Mucosa of descending colon (tissue), 3 donors: ENCODE measurements at regions not wholly inside any gene's neighbourhood (a gene's known extent, or its start where the extent isn't known, plus 50 kb on each side); places are given as distances from the start of the nearest gene placed in this dataset.

Experiments used
- ATAC-seq: fragments of 200-7000 bp; cut with Tn5 transposase; one replicate; pipeline ENCODE4 v1.9.1; 2020; ENCODE audit warnings: mild to moderate bottlenecking, moderate library complexity
- DNase-seq, 3 donors: peaks; one replicate each; pipeline ENCODE4 v3.0.0-alpha.2; 2020
- H3K36me3 ChIP-seq: fragments of 200-600 bp; one replicate; pipeline ENCODE4 v1.8.0; 2021; ENCODE audit warnings: low read depth, mild to moderate bottlenecking
- H3K4me1 ChIP-seq: fragments of 200-600 bp; one replicate; pipeline ENCODE4 v1.8.0; 2021; ENCODE audit warnings: low read depth, mild to moderate bottlenecking
- H3K4me3 ChIP-seq: fragments of 200-600 bp; one replicate; pipeline ENCODE4 v1.8.0; 2021; ENCODE audit warnings: mild to moderate bottlenecking
- H3K9me3 ChIP-seq: fragments of 200-600 bp; one replicate; pipeline ENCODE4 v1.8.0; 2021; ENCODE audit warnings: mild to moderate bottlenecking
- intact Hi-C, 2 donors: fragments of 100-400 bp; cut with DNase I in 1 of 2; cut with micrococcal nuclease in 1 of 2; formaldehyde crosslinking; loops; one replicate each; pipeline versions ENCODE4 v1.11.0 to v1.11.1; 2022; cut with DNase I, micrococcal nuclease
- TF ChIP-seq, protein P1 (sequence below): fragments of 200-600 bp; IDR thresholded peaks from one replicate; pipeline ENCODE4 v1.8.0; 2022; ENCODE audit warnings: antibody characterized with exemption, mild to moderate bottlenecking
- donor health status: DM: no; HTN: no; CAD: no; lungs with moderate emphysema.
- donor health status: DM: no; HTN: no; CAD: no.
- donor health status: DM: no; HTN: yes; CAD: no.

- Histone ChIP-seq H3K4me3 (no peak overlapping the region), H3K4me1 (no peaks in the 10 kb centered on the region), H3K9me3 (no peaks in the 10 kb centered on the region), H3K36me3 (no peaks in the 10 kb centered on the region)
- DNase-seq (no peak), ATAC-seq (no peak)
- TF ChIP-seq, protein P1, sequence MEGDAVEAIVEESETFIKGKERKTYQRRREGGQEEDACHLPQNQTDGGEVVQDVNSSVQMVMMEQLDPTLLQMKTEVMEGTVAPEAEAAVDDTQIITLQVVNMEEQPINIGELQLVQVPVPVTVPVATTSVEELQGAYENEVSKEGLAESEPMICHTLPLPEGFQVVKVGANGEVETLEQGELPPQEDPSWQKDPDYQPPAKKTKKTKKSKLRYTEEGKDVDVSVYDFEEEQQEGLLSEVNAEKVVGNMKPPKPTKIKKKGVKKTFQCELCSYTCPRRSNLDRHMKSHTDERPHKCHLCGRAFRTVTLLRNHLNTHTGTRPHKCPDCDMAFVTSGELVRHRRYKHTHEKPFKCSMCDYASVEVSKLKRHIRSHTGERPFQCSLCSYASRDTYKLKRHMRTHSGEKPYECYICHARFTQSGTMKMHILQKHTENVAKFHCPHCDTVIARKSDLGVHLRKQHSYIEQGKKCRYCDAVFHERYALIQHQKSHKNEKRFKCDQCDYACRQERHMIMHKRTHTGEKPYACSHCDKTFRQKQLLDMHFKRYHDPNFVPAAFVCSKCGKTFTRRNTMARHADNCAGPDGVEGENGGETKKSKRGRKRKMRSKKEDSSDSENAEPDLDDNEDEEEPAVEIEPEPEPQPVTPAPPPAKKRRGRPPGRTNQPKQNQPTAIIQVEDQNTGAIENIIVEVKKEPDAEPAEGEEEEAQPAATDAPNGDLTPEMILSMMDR: no peak
- intact Hi-C loops: no loop called here
Measured at GRCh38 chr1:82578086-82578726, 777.5 kb downstream of the ADGRL2 start.

- no peaks in the 10 kb centered on the region for H3K36me3 ChIP-seq
- no peaks in the 10 kb centered on the region for H3K9me3 ChIP-seq
- no peak overlapping the region for H3K4me3 ChIP-seq
- intact Hi-C loops: loop anchor here in 1 of 2 donors (5.0 kb wide), 1 partner anchor 1295 kb away; no protein-coding TSS in a partner anchor
- H3K4me1 ChIP-seq: no peaks in the 10 kb centered on the region
- ATAC-seq: no peak
- TF ChIP-seq, protein P1: no peak
- DNase-seq: no peak
Measured at GRCh38 chr1:82567348-82567747, 766.6 kb downstream of the ADGRL2 start.

DNA sequence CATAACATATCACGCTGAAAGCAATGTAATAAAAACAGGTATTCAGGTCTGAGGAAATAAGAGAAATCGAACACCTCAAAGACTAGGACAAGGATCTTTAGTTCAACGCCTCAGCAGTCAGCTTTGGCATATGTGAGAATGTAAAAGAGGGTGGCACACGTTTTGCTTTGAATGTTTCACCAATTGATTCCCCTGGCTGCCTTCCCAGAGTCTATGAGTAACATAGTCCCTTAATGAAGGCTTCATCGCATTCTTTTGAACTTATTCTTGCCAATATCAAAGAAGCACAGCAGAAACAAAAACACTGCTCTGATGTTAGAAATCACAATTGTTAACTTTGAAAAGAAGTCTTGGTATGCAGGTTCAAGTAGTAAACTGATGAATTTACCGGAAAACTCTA is 764.8 kb downstream of the ADGRL2 start:
- H3K9me3 ChIP-seq: no peaks in the 10 kb centered on the region
- no peak overlapping the region for H3K4me3 ChIP-seq
- TF ChIP-seq, protein P1: no peak
- intact Hi-C loops: loop anchor here in 1 of 2 donors (5.0 kb wide), 1 partner anchor 1293 kb away; no protein-coding TSS in a partner anchor
- no peaks in the 10 kb centered on the region for H3K4me1 ChIP-seq
- no peaks in the 10 kb centered on the region for H3K36me3 ChIP-seq
- DNase-seq: no peak
- no peak for ATAC-seq

GRCh38 chr1:82565146-82565545 is 764.4 kb downstream of the ADGRL2 start:
- intact Hi-C loops: loop anchor here in 1 of 2 donors (5.0 kb wide), 1 partner anchor 1293 kb away; no protein-coding TSS in a partner anchor
- ATAC-seq (no peak), DNase-seq (no peak)
- TF ChIP-seq, protein P1: no peak
- no peak overlapping the region for H3K4me3 ChIP-seq
- no peaks in the 10 kb centered on the region for H3K4me1 ChIP-seq
- H3K36me3 ChIP-seq: no peaks in the 10 kb centered on the region
- no peaks in the 10 kb centered on the region for H3K9me3 ChIP-seq

- no peaks in the 10 kb centered on the region for H3K36me3 ChIP-seq
- no peaks in the 10 kb centered on the region for H3K4me1 ChIP-seq
- intact Hi-C loops: no loop called here
- no peak overlapping the region for H3K4me3 ChIP-seq
- ATAC-seq: no peak
- DNase-seq: no peak
- TF ChIP-seq, protein P1: no peak
- H3K9me3 ChIP-seq: no peaks in the 10 kb centered on the region
Measured at GRCh38 chr1:82564333-82564732, 763.6 kb downstream of the ADGRL2 start.
